Gastrocnemius medialis (tissue), 4 donors: ENCODE measurements at regions not wholly inside any gene's neighbourhood (a gene's known extent, or its start where the extent isn't known, plus 50 kb on each side); places are given as distances from the start of the nearest gene placed in this dataset.
"Not testable (repeated sequence)": the region's sequence is repeated elsewhere in the genome, so short reads cannot be mapped to it uniquely, and the experiment has no call there.

Experiments
- ATAC-seq, 2 donors: fragments of 150-250 bp; one replicate each; pipeline ENCODE4 v1.9.1; 2016
- DNase-seq, 2 donors: peaks; one replicate each; pipeline ENCODE4 v3.0.0-alpha.2; 2019
- H3K27ac ChIP-seq, 4 donors: fragments of 200-600 bp; sonication (generic); 1 replicate in 1 of 4; 2 replicates in 3 of 4; pipeline ENCODE4 v1.5.1; 2016 to 2018; ENCODE audit warnings: mild to moderate bottlenecking in 2 of 4, moderate library complexity in 1 of 4
- H3K27me3 ChIP-seq, 3 donors: fragments of 200-600 bp; sonication (generic) in 2 of 3; 1 replicate in 1 of 3; 2 replicates in 2 of 3; pipeline versions ENCODE4 v1.5.1 to v1.6.0; 2016 to 2019; ENCODE audit warnings: mild to moderate bottlenecking in 1 of 3, moderate library complexity in 1 of 3
- H3K36me3 ChIP-seq, 2 donors: fragments of 200-600 bp; sonication (generic) in 1 of 2; one replicate each; pipeline ENCODE4 v1.5.1; 2017 to 2018
- H3K4me1 ChIP-seq, 2 donors: fragments of 200-600 bp; sonication (generic) in 1 of 2; one replicate each; pipeline ENCODE4 v1.5.1; 2016 to 2017; ENCODE audit warnings: mild to moderate bottlenecking in 2 of 2
- H3K4me3 ChIP-seq, 4 donors: fragments of 200-600 bp; sonication (generic) in 3 of 4; 1 replicate in 1 of 4; 2 replicates in 3 of 4; pipeline ENCODE4 v1.5.1; 2016 to 2019; ENCODE audit warnings: mild to moderate bottlenecking in 2 of 4
- H3K9me3 ChIP-seq, 3 donors: fragments of 200-600 bp; sonication (generic) in 2 of 3; 1 replicate in 1 of 3; 2 replicates in 2 of 3; pipeline ENCODE4 v1.5.1; 2016 to 2019
- POLR2A ChIP-seq, 2 donors: fragments of 450-650 bp; IDR thresholded peaks; one replicate each; pipeline ENCODE4 v1.6.1; 2017; ENCODE audit warnings: antibody characterized with exemption in 2 of 2, mild to moderate bottlenecking in 2 of 2, moderate library complexity in 2 of 2
- in situ Hi-C, 4 donors: fragments of 200-750 bp; cut with MboI; loops; one replicate each; pipeline versions ENCODE4 v1.15.0 to v1.8.0; 2017; ENCODE audit warnings: low sequenced_read_pairs in 4 of 4
- intact Hi-C: fragments of 100-400 bp; cut with DNase I; formaldehyde crosslinking; loops from one replicate; pipeline ENCODE4 v1.15.1; 2023; ENCODE audit warnings: low total_unique reads
- TF ChIP-seq, protein P1 (sequence below), 5 experiments: fragments of 450-650 bp in 3 of 5; fragments of 200-600 bp in 2 of 5; sonication (generic) in 2 of 5; IDR thresholded peaks in 4 of 5; conservative IDR thresholded peaks in 1 of 5; 1 replicate in 4 of 5; 2 replicates in 1 of 5; pipeline ENCODE4 v1.5.1; 2016 to 2019; ENCODE audit warnings: antibody characterized with exemption in 5 of 5, mild to moderate bottlenecking in 3 of 5, moderate library complexity in 3 of 5

DNA sequence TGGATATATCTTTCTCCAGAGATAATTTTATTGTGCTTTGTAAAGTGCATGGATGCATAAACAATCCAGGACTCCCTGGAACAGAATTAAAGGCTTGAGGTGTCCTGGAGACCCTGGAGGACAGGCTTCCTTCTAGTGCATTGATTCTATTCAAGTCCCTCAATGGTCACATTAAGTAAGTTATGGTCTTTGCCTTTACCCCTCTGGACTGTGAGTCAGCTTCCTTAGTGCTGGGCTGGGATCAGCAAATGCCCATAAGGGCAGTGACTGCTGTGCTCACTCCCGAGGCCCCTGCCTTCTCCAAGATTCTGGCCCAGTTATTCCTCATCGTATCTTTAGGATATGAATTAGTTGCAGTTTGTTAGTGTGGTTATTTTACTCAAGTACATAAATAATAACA lies 178.7 kb upstream of the PRSS58 start:
- H3K4me3 ChIP-seq, result no peak overlapping the region
- H3K27ac ChIP-seq, result no peak overlapping the region
- intact Hi-C loops (no loop called here), in situ Hi-C loops (no loop called here)
- no peaks in the 10 kb centered on the region for H3K4me1 ChIP-seq
- no peaks in the 10 kb centered on the region for H3K9me3 ChIP-seq
- H3K27me3 ChIP-seq, result no peaks in the 10 kb centered on the region
- DNase-seq, result no peak
- H3K36me3 ChIP-seq, result no peaks in the 10 kb centered on the region
- ATAC-seq, result no peak
- TF ChIP-seq POLR2A (IDR thresholded peaks at IDR 0.05), result no peak
- TF ChIP-seq, protein P1, sequence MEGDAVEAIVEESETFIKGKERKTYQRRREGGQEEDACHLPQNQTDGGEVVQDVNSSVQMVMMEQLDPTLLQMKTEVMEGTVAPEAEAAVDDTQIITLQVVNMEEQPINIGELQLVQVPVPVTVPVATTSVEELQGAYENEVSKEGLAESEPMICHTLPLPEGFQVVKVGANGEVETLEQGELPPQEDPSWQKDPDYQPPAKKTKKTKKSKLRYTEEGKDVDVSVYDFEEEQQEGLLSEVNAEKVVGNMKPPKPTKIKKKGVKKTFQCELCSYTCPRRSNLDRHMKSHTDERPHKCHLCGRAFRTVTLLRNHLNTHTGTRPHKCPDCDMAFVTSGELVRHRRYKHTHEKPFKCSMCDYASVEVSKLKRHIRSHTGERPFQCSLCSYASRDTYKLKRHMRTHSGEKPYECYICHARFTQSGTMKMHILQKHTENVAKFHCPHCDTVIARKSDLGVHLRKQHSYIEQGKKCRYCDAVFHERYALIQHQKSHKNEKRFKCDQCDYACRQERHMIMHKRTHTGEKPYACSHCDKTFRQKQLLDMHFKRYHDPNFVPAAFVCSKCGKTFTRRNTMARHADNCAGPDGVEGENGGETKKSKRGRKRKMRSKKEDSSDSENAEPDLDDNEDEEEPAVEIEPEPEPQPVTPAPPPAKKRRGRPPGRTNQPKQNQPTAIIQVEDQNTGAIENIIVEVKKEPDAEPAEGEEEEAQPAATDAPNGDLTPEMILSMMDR (IDR thresholded peaks at IDR 0.05 in 4 of 5, conservative IDR thresholded peaks at IDR 0.05 in 1 of 5), result no peak

DNA sequence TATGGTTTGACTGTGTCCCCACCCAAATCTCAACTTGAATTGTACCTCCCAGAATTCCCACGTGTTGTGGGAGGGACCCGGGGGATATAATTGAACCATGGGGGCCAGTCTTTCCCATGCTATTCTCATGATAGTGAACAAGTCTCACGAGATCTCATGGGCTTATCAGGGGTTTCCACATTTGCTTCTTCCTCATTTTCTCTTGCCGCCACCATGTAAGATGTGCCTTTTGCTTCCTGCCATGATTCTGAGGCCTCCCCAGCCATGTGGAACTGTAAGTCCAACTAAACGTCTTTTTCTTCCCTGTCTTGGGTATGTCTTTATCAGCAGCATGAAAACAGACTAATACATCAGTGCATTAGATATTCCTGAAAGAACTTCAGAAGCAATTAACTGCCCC lies 177.7 kb upstream of the PRSS58 start:
- H3K4me3 ChIP-seq, intact Hi-C loops, H3K4me1 ChIP-seq, H3K9me3 ChIP-seq, H3K27ac ChIP-seq, DNase-seq, in situ Hi-C loops, H3K27me3 ChIP-seq, H3K36me3 ChIP-seq, ATAC-seq: not testable (repeated sequence)

DNA sequence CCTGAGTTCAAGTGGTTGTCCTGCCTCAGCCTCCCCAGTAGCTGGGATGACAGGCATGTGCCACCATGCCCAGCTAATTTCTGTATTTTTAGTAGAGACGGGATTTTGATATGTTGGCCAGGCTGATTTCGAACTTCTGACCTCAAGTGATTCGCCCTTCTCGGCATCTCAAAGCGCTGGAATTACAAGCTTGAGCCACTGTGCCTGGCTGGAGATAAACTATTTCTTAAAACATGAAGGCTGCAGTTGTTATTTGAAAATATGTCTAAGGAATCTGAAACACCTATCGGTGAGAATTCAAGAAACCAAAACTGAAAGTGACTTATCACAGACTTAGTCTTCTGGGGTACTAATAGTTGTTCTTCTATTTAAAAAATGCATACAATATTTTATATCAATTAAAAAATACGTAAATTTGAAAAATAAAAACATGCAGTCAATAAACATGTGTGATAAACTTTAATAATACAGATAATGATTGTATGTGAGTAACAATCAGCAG lies 176.9 kb upstream of the PRSS58 start:
- no peaks in the 10 kb centered on the region for H3K27me3 ChIP-seq
- in situ Hi-C loops, result no loop called here
- H3K4me3 ChIP-seq, result no peak overlapping the region
- no peak overlapping the region for H3K27ac ChIP-seq
- no peaks in the 10 kb centered on the region for H3K4me1 ChIP-seq
- no peaks in the 10 kb centered on the region for H3K9me3 ChIP-seq
- TF ChIP-seq, protein P1 (IDR thresholded peaks at IDR 0.05 in 4 of 5, conservative IDR thresholded peaks at IDR 0.05 in 1 of 5), result no peak
- TF ChIP-seq POLR2A (IDR thresholded peaks at IDR 0.05), result no peak
- no peak for DNase-seq
- H3K36me3 ChIP-seq, result no peaks in the 10 kb centered on the region
- ATAC-seq, result no peak
- intact Hi-C loops, result no loop called here

DNA sequence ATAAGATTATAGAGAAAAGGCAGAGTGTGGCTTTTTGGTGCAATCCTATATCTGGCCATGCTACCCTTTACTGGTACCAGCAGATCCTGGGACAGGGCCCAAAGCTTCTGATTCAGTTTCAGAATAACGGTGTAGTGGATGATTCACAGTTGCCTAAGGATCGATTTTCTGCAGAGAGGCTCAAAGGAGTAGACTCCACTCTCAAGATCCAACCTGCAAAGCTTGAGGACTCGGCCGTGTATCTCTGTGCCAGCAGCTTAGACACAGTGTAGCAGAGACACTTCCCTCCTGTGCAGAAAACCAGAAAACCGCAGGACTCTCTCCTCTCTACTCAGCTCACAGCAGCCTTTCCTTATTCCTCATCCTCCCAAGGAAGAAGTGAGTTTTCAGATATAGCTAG lies 176.3 kb upstream of the PRSS58 start:
- in situ Hi-C loops, intact Hi-C loops, H3K4me1 ChIP-seq: not testable (repeated sequence)

DNA sequence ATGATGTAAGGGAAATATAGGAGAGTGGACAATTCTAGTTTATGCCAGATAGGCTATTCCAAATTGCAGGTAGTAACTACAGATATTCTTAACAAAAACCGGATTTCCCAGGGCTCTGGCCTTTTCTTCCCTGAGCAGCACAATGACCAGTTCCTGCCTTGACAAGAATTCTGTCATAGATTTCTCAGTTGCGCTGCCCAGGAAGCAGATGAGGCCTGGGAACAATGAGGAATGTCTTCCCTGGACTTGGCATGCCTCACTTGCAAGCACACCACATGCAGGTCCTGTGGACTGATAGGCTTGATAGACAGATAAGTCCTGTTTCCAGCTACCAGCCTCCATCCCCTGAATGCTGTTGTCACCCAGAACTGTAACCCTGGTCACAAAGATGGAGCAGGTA lies 174.5 kb upstream of the PRSS58 start:
- Histone ChIP-seq H3K27ac (no peak overlapping the region), H3K9me3 (no peaks in the 10 kb centered on the region), H3K4me1 (no peaks in the 10 kb centered on the region), H3K27me3 (no peaks in the 10 kb centered on the region), H3K4me3 (no peak overlapping the region), H3K36me3 (no peaks in the 10 kb centered on the region)
- ATAC-seq (no peak), DNase-seq (no peak)
- intact Hi-C loops, result no loop called here
- no peak for TF ChIP-seq POLR2A (IDR thresholded peaks at IDR 0.05)
- TF ChIP-seq, protein P1 (IDR thresholded peaks at IDR 0.05 in 4 of 5, conservative IDR thresholded peaks at IDR 0.05 in 1 of 5), result no peak
- in situ Hi-C loops, result no loop called here

More for the DNA sequence above, 176.3 kb upstream of the PRSS58 start:
- H3K27me3 ChIP-seq, H3K4me3 ChIP-seq, ATAC-seq, H3K9me3 ChIP-seq, DNase-seq, H3K27ac ChIP-seq, H3K36me3 ChIP-seq: not testable (repeated sequence)

DNA sequence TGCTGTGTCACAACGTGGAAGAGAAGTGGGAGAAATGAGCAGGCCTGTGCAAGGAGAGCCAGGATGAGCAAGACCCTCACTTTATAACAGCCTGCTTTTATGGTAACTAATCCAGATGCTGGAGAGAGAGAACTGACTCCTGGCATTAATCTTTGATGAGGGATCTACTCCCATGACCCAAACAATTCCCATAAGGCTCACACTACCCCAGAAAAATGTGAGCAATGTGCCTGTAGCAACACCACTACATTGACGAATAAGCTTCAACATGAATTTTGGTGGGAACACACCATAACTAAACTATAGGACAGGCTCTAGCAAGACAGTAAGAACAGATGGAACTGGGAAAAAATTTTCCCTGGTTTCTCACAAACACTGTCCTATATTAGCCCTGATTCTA lies 173.6 kb upstream of the PRSS58 start:
- ATAC-seq (no peak), DNase-seq (no peak)
- no peaks in the 10 kb centered on the region for H3K27me3 ChIP-seq
- H3K4me3 ChIP-seq, result no peak overlapping the region
- in situ Hi-C loops, result no loop called here
- no peak overlapping the region for H3K27ac ChIP-seq
- no peaks in the 10 kb centered on the region for H3K36me3 ChIP-seq
- intact Hi-C loops, result no loop called here
- no peaks in the 10 kb centered on the region for H3K4me1 ChIP-seq
- TF ChIP-seq, protein P1 (IDR thresholded peaks at IDR 0.05 in 4 of 5, conservative IDR thresholded peaks at IDR 0.05 in 1 of 5), result no peak
- no peak for TF ChIP-seq POLR2A (IDR thresholded peaks at IDR 0.05)
- no peaks in the 10 kb centered on the region for H3K9me3 ChIP-seq
